Activated CD4-positive, alpha-beta T cell treated with anti-CD3 and anti-CD28 coated beads, Interleukin-10, Interleukin-2, amounts not matched to agents 100 ng/mL and 50 ng/mL, durations not matched to agents 16 hours and 8 hours (primary cell): ENCODE measurements at regions not wholly inside any gene's neighbourhood (a gene's known extent, or its start where the extent isn't known, plus 50 kb on each side); places are given as distances from the start of the nearest gene placed in this dataset.

Experiments used
- DNase-seq: peaks from one replicate; pipeline ENCODE4 v3.0.0-alpha.2; 2020

DNA sequence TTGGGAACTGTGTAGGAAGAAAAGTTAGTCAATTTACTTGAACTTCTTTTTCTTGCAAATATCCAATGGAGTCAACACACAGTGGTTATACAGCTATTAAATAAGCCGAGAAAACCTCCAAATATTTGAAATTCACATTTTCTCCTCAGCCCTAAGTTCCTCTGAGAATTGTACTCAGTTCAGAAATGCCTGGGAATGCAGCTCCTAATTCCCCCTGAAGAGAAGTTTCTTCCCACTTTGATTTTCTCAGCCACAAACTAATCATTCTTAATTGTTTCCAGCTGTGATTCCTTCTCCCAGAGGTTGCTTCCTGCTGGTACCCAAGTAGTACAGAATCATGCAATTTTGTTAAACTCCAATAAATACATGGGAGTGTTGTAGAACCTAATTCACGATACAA is 246.1 kb upstream of the MIR17HG start:
- DNase-seq: no peak

DNA sequence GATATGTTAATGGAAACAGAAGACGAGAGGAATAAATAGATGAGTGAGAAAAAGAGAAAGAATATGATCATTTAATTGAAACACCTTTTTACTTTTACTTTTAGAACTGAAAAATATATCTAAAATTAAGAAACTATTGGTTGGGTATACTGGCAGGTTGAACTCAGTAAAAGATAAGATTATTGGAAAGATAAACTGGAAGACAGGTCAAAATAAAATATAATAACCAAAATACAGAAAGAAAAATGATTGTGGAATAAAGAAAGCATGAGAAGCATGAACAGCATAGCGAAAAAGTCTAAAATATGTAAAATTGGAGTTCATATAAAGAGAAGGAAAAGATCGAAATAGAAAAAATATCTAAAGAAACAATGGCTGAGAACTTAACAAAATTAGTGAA is 242.2 kb upstream of the MIR17HG start:
- no peak for DNase-seq

DNA sequence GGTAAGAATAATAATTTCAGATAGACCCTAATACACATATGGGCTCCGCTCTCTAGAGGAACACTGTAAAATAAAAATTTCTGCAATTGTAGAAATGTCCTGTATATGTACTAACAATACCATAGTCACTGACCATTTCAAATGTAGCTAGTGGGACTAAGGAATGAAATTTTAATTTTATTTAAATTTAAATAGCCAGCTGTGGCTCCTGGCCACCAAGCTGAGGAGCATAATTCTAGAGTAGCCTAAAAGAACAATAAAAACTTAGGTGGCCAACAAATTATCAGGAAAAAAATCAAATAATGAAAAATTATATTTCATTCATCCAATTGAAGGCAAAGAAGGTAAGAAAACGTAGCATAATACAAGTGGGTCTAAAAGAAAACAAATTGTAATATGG is 240.9 kb upstream of the MIR17HG start:
- no peak for DNase-seq

DNA sequence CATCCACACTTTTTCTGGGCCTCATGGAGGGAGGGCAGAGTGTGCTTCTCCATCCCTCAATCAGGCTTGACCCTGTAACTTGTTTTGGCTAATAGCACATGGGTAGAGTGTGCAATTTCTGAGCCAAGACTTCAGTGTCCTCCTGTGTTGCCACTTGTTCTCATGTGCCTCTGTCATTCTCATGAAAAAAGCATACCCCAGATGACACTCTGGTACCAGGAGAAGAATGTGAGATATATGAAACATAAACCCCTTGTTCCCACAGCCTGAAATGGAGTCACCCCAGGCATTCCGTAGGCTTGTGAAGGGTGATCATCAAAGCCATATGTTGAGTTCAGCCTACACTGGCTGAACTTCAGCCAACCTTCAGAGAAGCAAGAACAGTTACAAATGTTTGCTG is 239.2 kb upstream of the MIR17HG start:
- DNase-seq: no peak

DNA sequence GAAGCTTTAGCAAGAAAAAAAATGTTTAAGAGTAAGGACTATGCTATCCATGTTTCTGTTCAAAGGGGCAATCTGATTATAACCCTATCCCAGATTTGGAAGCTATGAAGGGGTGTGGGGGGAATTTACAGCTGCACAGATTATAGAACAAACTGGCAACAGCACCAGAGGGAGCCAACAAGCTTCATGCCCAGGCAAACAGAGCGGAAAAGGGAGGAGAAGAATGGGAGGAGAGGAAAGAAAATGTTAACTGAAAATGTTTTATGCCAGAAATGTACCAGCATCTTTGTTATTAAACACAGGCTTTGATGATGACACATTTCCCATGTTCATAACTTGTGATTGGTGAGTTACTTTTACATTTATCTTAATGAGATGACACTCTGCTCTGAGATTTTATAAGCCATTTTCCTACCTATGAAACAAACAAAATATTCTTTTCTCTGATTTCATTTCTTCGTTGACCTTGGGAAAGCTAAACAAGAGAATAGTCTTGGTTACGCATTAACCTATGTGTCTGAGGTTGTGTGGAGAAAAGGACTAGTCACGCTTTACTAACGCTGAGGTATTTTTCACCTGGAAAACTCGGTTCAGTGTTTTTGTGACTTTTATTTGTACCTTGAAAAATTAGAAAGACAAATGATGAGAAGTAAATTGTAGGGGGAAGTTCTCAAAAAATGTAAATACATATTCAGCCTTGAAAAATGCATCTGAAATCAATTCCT is 235.8 kb upstream of the MIR17HG start:
- DNase-seq: no peak

DNA sequence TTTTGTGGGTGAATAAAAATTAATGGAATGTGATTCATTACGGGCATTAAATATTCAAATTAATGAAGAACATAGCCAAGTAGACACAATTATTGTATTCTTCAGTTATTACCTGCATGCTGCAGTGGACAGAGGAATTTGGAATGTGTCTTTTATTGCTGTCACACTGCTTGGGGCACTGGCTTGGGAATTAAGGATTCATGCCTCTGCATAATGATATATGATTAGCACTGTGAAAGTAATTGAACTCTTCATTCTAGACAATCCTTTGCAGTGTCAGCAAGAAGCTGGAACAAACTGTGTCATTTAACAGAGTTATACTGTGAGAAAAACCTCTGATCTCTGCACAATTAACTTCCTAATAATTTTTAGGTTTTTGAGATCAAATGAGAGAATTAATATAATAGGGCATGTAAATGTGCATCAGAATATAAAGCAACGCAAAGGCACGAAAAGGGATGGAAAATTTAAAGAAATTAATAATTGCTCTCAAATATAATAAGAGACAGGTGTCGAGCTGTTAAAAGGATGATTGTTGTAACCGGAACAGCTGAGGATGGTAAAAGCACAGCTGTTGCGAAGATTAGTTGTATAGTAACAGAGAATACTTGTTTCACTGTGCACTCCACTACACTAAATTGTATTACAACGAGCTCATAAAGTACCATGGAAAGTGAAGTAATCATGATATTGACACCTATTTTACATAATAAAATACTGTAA is 235.1 kb upstream of the MIR17HG start:
- DNase-seq: no peak

DNA sequence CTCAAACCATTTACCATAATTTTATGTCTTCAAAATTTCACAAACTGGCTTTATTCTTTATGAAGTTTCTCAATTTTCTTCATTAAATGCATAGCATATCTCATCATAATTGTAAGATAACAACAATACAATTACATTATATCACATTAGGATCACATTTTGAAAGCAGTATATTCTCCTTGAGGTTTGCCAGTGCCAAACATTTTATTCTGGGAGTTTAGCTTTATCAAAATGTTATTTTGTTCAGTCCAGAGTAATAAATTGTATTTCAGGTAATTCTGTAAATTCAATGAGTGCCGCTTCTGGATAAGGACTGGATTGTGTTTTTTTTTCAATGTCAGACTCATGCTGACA is 234.6 kb upstream of the MIR17HG start:
- DNase-seq: no peak

DNA sequence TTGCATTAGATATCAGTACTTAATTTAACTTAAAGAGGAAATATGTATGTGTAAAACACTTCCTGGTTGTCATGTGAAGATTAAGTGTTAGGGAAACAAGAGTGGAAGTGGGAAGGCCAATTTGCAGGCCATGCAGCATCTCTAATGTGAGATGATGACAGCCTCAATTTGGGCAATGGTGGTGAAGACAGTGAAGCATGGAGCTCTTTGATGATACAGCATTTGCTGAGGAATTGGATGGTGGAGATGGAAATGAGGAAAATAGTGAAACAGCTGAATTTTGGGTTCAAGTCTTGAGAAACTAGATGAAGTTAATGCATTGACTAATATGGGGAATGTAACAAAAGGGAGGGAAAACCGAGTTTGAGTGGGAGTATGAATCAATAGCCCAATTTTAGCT is 231.7 kb upstream of the MIR17HG start:
- no peak for DNase-seq

DNA sequence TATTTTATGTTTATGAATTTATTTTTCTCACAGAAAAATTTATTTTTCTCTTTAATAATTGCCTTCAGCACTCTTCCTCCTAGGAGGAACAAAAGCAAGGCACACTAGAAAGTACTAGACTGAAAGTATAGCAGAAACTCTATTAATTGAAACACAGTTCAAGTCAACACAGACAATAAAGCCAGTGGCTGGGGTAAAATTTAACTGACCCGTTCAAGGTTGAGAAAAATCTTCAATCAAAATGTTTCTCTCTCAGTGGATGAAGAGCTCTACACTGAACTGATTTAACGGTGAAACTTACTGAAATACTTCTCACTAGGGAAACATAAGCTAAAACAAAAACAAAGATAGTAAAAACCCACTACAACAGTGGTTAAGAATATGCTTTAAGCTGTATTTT is 230.1 kb upstream of the MIR17HG start:
- no peak for DNase-seq

DNA sequence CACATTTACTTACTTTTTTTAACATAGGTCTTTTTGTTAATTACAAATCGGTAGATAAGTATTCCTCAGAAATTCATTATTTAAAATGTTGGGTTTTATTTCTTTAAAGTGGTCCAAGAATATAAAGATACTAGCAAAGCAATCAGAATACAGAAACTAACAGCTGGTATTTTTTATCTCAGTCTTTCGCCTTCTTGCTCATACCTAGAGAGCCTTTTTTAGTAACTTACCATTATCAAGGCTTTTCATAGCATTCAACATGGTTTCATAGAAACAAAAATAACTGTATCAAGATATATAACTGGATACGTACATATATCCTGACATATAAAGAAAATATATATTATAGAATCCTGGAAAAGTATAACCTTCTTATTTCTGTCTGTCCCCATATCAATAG is 227.8 kb upstream of the MIR17HG start:
- no peak for DNase-seq

DNA sequence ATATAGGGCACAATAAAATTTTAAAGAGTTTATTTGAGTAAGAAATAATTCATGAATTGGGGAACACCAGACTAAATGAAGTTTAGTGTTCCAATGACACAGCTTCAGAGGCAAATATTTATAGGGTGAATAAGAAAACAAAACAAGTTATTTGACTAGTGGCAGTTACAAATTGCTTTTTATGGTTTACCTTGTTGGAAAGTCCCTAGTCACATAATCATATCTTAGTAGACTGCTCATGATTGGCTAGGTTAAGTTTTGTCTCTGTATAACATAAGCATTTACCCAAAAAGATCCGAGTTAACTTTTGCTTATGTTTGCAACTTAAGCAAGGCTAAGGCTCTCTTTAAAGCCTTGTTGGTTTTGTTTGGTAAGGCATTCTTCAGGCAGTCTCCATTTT is 224.7 kb upstream of the MIR17HG start:
- no peak for DNase-seq

DNA sequence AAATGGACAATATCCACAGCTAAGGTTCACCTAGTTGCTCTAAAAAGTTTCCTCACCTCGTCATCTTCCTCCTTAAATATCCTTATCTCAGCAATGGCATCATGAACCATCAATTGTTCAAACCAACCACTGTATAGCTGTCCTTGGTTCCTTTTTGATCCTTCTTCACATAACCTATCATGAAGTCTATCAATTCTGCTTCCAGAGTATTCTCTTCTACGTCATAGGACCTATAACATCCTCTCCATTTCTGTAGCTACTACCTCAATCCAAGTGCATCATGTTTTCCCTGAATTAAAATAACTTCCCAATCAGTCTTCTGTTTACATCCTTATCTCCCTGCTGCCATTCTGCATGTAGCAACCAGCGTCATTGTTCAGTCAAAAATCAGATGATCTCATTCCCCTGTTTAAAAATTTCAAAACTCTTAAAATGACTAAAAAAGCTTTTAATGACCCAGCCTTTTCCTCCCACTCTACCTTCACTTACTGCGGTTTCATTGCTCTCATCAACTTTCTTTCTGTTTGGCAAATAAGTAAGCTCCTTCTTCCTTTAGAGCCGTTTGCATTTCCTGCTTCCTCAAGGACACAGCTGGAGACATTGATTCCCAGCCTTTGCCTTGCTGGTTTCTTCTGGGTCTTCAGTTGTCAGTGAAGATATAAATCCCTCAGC is 223.9 kb upstream of the MIR17HG start:
- no peak for DNase-seq

DNA sequence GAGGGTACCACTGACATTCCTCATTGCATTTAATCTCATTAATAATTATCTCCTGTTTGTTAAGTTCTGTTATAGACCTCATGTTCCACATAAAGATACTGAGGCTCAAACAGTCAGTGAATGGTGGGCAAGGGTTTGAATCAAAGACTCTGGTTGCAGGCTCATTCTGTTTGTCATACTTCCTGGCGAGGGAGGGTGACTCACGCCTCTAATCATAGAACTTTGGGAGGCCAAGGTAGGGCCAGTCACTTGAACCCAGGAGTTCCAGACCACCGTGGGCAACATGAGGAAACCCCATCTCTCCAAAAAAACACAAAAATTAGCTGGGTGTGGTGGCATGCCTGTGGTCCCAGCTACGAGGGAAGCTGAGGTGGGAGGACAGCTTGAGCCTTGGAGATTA is 220.7 kb upstream of the MIR17HG start:
- DNase-seq: no peak

DNA sequence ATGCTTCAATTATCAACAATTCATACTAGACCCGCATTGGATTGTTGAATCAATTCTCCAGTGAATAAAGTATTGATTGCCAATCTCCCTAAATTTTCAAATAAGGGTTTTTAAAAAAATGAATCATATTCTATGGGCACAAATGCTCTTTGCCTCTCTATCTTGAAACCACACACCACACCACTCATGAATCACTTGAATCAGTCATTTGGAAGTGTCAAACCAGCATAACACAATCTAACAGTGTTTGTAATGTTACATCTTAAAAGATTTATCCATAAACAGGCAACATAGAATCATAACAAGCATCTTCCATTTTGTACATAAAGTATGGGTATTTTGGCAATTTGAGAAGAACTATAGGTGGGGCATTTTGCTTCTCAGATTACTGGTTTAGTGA is 219.5 kb upstream of the MIR17HG start:
- DNase-seq: no peak

DNA sequence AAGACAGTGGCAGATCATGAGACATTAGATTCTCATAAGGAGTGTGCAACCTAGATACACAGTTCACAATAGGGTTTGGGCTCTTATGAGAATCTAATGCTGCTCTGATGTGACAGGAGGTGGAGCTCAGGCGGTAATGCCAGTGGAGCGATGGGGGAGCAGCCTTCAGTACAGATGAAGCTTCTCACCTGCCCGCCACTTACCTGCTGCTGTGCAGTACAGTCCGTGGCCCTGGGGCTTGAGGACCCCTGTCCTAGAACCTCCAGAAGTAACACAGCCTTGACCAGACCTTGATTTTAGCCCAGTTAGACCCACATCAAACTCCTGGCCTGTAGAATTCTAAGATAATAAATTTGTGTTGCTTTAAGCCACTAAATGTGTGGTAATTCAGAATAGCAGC is 215.1 kb upstream of the MIR17HG start:
- DNase-seq: no peak

DNA sequence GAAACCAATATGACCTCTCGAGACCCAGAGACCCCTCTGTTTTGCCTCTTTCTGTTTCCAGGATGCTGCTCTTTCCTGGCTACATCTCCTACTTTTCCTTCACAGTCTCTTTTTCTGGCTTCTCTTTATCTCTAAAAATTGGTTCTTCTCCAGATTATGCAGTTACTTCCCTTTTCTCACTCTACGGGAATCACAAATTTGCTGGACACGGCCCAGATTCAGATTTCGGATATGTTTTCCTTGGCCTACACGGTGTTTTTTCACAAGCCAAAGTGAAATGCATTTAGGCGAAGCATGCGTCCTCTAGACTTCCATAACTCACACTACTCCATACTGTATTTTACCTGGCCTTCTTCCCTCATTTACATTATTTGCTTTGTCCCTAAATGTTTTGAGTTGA is 214.7 kb upstream of the MIR17HG start:
- no peak for DNase-seq

DNA sequence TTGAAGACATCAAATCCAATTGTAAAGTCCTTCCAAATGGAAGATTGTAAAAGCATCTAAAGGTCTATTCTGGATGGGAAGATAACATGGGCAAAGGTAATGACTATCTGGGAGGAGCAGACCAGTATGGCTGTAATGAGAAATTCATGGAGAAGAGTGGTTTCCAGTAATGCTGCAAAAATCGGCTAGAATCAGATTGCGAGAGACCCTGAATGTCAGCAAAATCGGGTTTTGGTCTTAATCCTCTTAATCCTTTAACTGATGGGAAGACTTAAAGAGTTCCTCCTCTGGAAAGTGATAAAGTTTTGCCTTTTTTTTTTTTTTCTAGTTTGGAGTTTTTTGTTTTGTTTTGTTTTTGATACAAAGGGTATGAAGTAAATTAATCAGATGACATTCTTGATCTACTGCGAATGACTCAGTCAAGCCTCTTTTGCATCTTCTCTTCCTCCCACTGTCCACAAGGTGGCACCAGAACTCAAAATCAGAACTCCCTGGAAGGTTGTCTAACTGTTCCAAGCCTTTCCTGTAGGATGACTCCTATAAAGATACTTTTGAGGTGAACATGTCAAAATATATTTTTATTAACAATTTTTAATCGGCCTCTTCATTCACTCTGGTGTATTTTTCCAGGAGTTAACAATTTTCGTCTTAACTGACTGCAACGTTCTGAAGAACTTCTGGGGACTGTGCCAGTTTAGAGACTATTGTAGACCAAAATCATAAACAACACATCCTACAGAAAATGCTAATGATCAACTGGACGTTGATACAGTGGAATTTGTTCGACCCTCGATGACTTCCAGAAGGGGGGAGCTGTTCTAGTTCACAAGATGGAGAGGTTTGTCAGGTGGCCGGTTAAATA is 213.3 kb upstream of the MIR17HG start:
- peak; percentile 51 for DNase-seq

DNA sequence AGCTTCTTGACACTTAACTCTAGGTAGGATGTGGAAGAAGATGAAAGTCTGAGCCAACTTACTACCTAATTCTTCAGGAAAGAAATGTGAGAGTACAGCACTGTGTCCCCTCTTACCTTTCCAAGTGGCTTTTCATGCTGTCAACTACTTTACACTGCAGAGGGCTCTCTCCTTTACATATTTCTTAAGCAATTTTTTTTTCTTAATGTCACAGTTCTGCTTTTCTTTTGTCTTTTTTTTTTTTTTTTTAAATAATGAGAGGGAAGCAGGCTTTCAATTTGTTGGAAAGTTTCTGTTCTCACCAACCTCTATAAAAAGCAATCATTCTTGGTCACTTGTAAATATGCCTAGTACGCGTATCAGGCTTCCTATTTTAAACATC is 212.7 kb upstream of the MIR17HG start:
- DNase-seq: no peak

DNA sequence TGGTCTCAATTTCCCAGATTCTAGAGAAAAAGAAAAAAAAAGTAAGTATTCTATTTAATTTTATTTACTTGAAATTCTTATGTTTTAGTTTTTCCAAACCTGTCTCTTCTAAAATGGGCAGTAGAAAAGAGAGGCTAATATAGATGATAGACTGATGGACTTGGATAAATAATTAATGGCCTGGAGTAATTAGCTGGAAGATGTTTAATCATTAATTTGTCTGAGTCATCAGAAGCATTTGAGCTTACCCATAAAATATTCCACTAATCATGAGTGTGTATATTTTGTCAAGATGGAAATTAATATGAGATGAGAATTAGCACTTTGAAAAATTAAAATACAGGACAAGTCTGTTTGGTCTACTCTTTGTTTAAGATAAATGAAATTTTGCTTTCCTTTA is 212.1 kb upstream of the MIR17HG start:
- DNase-seq: no peak

DNA sequence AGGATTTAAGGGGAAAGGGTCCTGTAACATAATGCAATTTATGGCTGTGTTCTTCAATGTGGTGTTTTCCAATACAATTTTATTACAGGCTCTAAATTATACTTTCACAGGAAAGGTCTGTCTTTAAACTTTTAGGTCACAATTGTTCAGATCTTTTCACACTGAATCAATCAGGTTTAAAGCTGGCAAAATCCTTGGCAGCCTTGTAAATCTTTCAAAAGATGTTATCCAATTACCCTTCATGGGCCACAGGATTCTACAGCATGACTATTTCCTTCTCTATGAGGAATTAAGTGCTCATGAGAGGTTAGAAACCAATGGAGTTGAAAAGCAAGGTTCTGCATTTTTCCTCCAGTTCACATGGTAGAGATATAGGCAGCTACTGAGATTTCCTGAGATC is 211.5 kb upstream of the MIR17HG start:
- DNase-seq: no peak

DNA sequence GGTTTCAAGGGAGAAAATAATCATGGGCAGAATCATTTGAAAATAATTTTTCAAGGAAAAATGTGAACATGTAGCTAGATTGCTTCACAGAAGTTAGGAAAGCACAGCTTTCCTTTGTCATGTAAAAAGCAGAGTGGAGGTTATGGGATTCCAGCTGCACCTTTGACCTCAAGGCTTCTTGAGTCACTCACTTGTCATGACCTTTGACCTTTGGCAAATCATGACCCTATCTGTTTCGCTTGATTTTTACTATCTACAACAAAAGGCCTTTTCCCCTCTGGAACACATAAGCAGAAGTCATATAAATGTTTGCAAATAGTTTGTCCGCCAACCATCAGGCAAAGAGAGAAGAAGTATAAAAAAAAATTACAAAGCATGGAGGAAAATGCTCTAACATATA is 210.7 kb upstream of the MIR17HG start:
- no peak for DNase-seq

DNA sequence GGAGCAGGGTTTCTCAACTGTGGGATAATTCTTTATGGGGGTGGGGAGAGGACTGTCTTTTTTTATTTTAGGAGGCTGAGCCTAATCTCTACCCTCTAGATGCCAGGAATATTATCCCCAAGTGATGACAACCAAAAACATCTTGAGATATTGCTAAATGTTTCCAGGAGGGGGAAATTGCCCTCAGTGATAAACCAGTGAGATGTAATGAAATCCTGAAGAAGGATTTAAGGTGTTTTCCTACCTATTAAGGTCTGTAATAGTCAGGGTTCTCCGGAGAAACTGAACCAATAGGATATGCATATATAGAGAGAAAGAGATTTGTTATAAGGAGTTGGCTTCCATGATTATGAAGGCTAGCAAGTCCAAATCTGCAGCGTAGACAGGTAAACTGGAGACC is 208.3 kb upstream of the MIR17HG start:
- DNase-seq: no peak

DNA sequence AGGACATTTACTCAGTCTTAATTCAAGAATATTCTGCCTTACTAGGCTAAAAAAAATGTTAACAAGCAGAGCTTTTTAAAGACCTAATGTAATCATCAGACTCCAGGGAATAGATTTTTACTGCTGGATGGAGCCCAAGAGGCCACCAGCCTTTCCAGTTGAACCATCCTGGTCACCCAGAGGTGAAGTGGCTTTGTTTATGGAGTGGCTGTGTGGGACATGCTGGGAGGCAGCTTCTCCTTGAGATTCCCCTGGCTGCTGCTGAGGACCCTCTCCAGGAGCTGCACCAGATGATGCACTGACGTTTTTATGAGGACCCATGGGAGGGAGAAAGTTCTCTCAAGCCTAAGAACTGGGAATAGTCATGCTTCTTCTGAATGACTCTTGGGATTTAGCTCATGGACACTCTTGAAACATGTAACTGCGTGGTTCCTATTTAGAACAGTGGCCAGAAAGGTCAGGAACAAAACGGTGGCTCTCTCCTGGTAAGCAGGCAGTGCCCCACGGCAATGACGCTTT is 205.9 kb upstream of the MIR17HG start:
- no peak for DNase-seq
